GM12892 (cell line): ENCODE measurements at regions not wholly inside any gene's neighbourhood (a gene's known extent, or its start where the extent isn't known, plus 50 kb on each side); places are given as distances from the start of the nearest gene placed in this dataset.

Source experiments
- DNase-seq: peaks from one replicate; pipeline ENCODE4 v3.0.0; 2011; ENCODE audit not compliant: insufficient read length
- FAIRE-seq: peaks from 2 replicates; lab custom pipeline; 2011; peaks lifted over from hg19 to GRCh38; lab: Jason Lieb, UNC
- POLR2A ChIP-seq: IDR thresholded peaks from 2 replicates; pipeline ENCODE4 v1.6.1; 2011; ENCODE audit warnings: low read depth, low read length, control low read depth
- POLR2AphosphoS5 ChIP-seq: IDR thresholded peaks from 2 replicates; pipeline ENCODE4 v1.6.1; 2011; ENCODE audit warnings: low read depth, low read length, control low read depth
- TAF1 ChIP-seq: IDR thresholded peaks from 2 replicates; pipeline ENCODE4 v1.6.1; 2011; ENCODE audit warnings: low read depth, mild to moderate bottlenecking, control low read depth, low read length, borderline replicate concordance

DNA sequence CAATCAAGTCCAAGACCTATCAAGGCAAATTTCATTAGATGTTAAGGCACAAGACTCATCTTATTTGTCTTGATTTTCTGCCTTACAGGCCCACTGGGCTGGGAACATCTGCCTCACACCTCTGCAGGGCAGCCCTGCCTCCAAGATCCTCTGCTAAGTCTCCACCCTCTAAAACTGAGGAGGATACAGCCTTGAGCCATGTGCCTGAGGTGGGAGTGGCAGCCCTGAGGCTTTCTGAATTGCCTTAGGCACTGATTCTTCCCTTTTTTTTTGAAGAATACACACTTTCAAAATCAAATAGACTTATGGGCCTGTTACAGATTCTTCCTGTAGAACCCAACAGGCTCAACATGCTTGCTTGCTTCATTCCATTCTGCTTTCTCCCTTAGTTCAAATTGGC, 544.3 kb upstream of the ADAMTS5 start:
- DNase-seq: no peak
- FAIRE-seq: no peak
- TF ChIP-seq TAF1 (no peak), POLR2A (no peak), POLR2AphosphoS5 (no peak)

DNA sequence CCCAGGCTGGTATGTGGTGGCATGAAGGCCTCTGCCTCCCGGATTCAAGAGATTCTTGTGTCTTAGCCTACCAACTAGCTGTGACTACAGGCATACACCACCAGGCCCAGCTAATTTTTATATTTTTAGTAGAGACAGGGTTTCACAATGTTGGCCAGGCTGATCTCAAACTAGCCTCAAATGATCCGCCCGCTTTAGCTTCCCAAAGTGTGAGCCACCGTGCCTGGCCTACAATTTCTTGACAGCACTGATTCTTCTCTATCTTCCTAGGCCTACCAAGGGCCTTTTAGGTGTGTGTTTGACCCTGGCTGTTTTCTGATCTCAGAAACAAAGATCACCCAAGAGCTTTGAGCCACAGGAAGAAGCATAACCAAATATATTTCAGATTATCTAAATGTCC, 540.8 kb upstream of the ADAMTS5 start:
- DNase-seq (no peak), FAIRE-seq (no peak)
- no peak for TF ChIP-seq POLR2A
- no peak for TF ChIP-seq TAF1
- no peak for TF ChIP-seq POLR2AphosphoS5

DNA sequence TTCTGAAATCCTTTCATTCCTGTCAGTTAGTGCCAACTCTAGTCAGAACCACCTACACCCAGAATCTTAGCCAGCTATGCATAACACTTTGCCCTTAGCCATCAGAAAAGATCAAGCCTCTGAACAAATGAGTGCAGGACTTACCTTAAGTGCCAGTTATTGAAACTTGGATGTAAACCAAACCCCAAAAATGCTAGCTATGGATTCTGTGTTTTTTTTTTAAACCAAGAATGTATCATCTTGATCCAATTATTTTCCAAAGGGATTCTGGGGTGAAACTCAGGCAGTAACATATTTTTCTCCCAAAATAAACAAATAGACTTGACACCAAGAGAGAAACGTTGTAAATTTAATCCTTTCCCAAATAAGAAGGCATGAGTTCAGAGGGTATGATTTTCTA, 538.6 kb upstream of the ADAMTS5 start:
- DNase-seq (no peak), FAIRE-seq (no peak)
- TF ChIP-seq POLR2AphosphoS5: no peak

- DNase-seq (no peak), FAIRE-seq (no peak)
- TF ChIP-seq POLR2AphosphoS5 (no peak), POLR2A (no peak), TAF1 (no peak)
Measured at GRCh38 chr21:27502801-27503200, 535.9 kb upstream of the ADAMTS5 start.

DNA sequence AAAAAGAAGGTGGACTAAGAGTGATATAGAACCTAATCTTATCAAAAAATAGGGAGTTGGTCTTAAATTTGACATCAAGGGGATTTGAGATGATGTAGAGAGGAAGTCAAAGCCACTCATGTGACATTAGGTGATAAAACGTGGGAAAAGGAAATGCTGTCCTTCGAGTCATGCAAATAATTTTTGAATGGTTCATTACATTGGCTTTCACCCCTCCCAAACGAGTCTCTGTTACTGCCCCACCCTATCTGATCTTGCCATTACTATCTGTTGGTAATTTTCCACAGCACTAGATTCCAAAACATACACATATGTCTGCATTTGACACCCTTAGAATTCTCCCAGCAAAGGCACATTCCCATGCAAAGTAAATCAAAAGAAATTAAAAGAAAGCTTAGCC, 531.1 kb upstream of the ADAMTS5 start:
- TF ChIP-seq POLR2AphosphoS5 (no peak), TAF1 (no peak), POLR2A (no peak)
- DNase-seq (no peak), FAIRE-seq (no peak)

GRCh38 chr21:27495836-27496235, 528.9 kb upstream of the ADAMTS5 start:
- no peak for FAIRE-seq
- DNase-seq: no peak
- TF ChIP-seq POLR2A (no peak), TAF1 (no peak), POLR2AphosphoS5 (no peak)

DNA sequence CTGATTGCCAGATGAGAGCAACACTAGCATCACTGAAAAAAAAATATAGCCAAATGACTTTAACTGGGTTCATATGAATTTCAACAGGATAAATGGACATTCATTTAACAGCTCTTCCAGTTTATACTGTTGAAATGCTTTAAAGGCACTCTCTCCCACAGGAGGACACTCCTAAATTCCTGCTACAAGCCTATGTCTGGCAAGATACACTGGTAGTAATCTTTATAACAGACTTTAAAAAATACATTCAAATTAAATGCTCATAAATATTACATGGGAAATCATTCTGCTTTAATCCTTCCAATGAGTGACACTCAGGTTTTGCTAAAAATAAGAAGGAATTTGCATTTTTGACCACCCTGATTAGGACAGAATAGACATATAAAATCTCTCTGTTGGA, 526.7 kb upstream of the ADAMTS5 start:
- no peak for FAIRE-seq

DNA sequence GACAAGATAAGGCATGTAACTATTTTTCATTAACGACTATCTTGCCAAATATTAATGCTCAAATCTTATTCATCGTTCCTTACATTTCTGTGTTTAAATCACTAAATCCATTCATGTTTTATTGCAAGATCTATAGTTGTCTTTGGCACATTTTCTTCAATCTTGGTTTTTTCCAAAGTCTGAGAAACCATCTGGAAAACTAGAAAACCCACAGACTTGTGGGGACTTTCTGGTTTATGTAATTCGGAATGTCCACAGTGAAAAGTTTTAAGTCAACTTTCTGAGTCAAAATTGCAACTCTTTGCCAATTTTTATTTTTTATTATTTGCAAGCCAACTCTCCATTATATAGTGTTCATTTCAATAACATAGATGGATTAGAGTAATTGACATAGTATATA, 520.8 kb upstream of the ADAMTS5 start:
- no peak for DNase-seq
- TF ChIP-seq POLR2AphosphoS5 (no peak), POLR2A (no peak), TAF1 (no peak)
- no peak for FAIRE-seq

More for the DNA sequence above, 526.7 kb upstream of the ADAMTS5 start:
- DNase-seq: no peak
- TF ChIP-seq POLR2AphosphoS5: no peak
- no peak for TF ChIP-seq TAF1
- no peak for TF ChIP-seq POLR2A

- DNase-seq: no peak
- FAIRE-seq: no peak
- TF ChIP-seq POLR2A: no peak
- no peak for TF ChIP-seq POLR2AphosphoS5
- no peak for TF ChIP-seq TAF1
Measured at GRCh38 chr21:27480841-27481261, 514.0 kb upstream of the ADAMTS5 start.

DNA sequence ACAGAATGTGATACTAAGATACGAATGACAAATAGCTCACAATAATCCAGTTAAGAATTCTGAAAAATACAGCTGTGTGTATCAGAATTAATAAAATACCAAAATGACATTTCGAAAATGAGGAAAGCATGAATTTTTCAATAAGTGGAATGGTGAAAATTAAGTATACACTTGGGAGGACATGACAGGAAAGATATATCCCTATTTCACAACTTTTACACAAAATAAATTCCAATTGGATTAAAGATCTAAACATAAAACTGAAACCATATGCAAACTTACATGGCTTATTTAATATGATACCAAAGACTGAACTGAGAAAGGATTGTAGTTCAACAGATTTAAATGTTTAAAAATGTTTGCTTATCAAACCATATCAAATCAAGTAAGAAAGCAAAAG, 510.4 kb upstream of the ADAMTS5 start:
- TF ChIP-seq TAF1: no peak
- TF ChIP-seq POLR2A: no peak
- TF ChIP-seq POLR2AphosphoS5: no peak
- FAIRE-seq (no peak), DNase-seq (no peak)

DNA sequence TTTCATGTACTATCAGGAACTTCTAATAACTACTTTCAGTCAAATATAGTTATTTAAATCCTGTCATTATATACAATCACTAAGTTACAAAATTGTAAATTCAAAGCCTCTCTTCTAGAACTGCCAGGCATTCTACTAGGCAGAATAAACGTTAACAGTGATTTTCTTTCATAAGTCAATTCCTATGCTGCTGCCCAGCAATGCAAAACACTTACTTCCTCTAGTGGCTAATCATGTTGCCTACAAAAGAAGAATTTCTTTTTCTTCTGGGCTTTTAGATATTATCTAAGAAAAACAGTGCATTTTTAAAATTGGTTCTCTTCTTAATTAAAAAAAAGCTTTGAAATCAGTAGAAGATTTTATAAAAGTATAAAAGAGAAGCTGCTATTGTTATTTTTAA, 509.8 kb upstream of the ADAMTS5 start:
- FAIRE-seq: no peak
- TF ChIP-seq TAF1 (no peak), POLR2AphosphoS5 (no peak), POLR2A (no peak)
- no peak for DNase-seq

GRCh38 chr21:27475363-27475955, 508.6 kb upstream of the ADAMTS5 start:
- no peak for DNase-seq
- TF ChIP-seq POLR2A: no peak
- TF ChIP-seq POLR2AphosphoS5: no peak
- no peak for TF ChIP-seq TAF1
- FAIRE-seq: no peak

DNA sequence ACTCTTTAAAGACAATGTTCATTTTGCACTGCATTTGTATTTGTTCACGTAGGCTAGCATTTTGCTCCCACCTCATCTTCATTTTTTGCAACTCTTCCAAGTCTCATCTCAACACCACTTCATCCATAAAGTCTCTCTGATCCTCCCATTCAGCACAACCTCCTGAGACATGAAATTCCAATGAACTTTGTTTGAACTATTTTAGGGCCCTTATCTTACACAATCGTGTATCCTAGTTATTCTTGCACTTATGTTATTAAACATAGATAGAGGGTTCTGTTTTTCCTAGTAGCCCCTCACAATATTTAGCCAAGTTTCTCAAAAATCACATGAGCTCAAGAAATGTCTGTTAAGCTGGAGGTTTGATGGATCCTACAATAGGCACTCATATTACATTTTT, 500.5 kb upstream of the ADAMTS5 start:
- no peak for TF ChIP-seq TAF1
- no peak for TF ChIP-seq POLR2A
- TF ChIP-seq POLR2AphosphoS5: no peak
- FAIRE-seq: no peak
- DNase-seq: no peak
